ENCODE measurements at regions not wholly inside any gene's neighbourhood (a gene's known extent, or its start where the extent isn't known, plus 50 kb on each side); places are given as distances from the start of the nearest gene placed in this dataset.

- no peak for DNase-seq
These were observed 80.0 kb downstream of the NREP start for GRCh38 chr5:111676926-111677415.

GRCh38 chr5:111676466-111676865 is 80.5 kb downstream of the NREP start:
- DNase-seq = no peak

GRCh38 chr5:111675201-111675934 is 81.6 kb downstream of the NREP start:
- DNase-seq = no peak

DNA sequence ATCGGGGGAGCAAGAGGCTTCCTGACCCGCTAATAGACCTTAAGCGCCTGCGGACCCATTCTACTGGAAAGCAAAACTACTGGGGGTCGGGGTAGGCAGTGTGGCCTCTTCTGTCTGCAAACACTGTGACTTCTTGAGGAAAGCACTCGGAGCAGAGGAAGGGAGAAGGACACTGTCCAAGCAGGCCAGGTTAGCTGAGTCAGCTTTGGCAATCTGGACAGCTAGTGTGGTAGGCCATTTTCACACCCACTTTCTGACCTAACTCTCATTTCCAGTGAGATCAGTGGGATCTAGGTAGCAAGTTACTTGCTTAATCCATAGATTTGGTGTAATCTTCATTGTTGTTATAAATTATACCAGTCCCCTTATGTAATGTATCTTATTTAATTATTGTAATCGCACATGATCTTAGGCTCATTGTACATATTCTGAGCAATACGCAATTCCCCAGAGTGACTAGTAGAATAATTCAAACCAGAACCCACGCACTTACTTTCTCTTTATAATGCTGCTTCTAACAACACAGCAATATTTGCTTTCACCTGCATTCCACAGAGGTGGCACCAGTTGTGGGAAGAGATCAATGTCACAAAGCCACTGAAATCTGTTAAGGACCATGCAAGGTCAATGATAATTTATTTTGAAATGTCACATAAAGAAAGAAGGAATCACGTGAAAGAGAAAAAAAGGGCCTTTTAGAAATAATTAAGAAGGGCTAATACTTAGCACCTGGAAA is 82.9 kb downstream of the NREP start:
- DNase-seq = no peak

GRCh38 chr5:111672099-111672498 is 84.9 kb downstream of the NREP start:
- no peak for DNase-seq

DNA sequence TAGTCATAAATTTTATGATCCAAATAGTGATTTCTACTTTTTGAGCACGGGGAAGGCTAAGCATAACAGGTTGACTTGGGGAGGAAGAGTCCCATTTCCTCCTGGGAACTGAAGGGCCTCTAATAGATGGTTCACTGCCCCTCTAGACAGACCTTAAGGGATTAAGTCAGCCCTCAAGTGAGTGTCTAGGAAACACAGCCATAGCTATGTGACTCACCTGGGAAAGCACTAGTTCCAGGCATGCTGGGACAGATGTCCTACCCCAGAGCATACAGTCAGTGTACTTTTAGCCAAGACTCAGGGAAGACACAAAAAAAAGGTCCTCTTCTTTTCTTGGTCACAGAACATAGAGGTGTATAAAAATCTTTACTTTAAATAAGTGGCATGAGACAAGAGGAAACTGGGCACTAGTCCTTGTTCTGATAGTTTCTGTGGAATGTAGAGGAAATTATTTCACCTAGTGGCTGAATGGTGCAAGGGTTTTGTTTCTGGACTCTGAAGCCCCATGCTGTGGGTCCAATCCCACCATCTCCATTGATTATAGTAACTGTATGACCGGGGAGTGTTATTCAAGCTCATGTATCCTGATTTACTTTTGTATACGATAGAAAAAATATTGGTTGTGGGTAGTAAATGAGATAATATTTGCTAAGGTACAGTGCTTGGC is 86.0 kb downstream of the NREP start:
- no peak for DNase-seq

DNA sequence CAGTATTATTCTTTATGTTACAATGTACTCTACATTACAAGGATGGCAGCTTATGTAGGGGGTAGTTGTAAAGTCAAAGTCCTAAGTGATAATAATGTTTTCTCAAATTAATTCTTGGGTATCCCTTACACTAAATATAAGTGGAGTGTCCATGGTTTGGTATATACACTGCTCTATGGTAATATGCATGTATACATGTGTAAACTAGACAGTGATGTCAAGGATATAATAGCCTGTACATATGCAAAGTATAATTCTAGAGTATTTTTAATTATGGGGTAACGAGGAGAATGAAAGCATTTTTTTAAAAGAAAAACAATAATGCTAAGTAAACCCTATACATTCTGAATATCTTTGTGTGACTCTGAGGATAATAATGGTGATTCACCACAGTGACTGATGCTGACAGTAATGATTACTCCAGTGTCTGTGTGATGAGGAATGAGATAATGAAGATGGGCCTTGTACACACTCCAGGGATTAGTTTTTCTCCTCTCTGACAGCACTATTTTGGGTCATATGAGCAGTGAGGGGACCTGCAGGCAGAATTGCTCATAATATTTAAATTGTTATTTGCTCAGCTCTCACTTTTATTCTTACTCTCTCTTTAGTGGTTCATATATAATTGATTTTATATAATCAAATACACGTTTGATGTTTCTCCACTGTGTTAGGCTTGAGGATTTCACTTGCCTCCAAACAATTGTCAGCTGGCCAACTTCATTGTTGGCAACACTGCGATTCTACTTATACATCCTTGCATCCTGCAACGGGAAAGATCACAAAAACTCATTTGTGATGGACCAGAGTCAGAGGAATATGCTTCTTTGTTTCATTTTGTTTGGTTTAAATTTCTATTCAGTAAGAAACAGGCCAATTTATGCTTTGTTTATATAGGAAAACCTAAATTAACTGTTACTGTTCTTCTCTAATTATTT is 88.2 kb downstream of the NREP start:
- DNase-seq = no peak

DNA sequence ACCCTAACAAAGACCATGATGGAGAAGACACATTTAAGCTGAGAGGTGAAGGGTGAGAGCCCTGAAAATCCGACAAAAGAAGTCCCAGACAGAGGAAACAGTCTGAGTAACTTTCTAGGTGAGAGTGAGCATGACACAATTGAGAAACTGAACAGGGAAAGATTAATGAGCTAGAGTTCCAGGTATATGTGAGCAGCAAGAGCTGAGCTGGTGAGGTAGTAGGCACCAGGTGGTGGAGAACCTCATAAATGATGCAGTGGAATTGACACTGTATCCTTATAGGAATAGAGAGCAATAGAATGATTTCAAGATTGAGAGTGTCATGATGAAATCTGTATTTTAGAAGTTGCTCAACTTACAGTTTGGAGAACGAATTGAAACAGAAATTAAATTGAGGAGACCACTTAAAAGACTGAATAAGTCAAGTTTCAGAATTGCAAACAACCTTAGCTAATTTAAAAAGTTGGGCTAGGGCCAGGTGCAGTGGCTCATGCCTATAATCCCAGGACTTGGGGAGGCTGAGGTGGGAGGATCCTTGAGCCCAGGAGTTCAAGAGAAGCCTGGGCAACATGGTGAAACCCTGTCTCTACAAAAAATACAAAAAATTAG is 89.8 kb downstream of the NREP start:
- DNase-seq = no peak

DNA sequence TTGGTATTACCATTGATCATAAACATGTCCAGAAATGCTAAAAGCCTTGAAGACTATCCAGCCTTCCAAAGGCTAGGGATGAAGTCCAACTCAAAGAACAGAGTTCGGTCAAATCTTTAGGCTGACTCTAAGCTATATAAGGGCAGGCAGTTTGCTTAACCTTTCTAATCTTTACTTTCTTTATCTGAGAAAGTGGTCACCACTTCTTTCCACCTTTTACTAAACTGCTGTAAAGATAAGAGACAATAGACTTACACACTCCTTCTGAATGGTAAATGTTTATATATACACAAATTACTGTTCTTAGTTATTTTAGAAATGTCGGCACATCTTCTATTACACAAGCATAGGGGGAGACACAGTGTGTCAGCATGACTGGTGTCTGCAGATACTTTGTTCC is 100.4 kb downstream of the NREP start:
- DNase-seq = no peak

DNA sequence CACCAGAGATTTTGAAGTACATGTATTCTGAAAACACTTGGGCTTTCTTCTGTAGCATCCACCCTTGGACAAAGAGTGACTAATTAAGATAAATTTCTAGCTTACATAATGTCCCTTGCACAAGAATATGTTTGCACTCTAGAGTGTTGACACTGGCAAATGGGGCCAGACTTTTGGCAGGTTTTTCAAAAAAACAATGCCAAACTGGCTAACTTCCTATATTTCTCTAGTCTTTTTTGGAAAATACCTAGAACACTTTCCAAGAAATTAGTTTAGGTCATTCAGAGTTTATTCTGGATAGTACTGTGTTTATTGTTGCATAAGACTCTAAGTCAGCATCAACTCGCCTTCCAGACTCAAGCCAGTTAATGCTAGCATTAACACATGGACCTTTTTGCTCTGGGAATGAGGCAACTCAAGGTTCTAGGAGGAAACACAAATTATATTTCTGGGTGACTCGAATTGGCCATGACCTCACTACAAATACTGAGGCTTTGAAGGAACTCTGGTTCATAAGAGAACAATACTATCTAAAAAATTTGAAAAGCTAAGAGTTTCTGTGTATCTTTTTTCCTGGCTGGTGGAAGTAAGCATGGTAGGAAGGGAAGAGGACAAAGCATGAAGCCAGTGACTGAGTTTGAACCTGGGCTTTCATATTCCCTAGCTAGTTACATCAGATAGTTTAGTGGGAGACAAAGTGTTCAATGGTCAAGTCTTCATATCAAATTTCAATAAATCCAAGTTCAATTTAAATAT is 101.6 kb downstream of the NREP start:
- DNase-seq = no peak

GRCh38 chr5:111653408-111653807 is 103.6 kb downstream of the NREP start:
- DNase-seq = no peak

DNA sequence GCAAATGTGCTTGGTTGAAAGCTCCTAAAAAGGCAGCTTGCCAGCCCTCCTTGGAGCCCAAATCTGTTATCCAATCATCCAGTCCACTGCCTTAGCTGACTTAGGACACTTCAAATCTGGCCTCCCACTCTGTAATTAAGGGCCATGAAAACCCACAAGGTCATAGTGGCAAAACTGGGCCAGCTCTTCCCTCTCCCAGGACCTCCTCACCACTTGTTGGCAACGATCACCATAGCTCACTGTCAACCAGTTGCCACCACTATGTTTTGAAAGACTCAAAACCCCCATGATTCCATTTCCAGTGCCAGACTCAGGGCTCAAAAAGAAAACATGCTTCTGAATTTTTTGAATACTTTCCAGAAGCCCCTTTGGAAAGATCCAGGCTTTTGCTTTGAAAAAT is 107.5 kb downstream of the NREP start:
- no peak for DNase-seq

DNA sequence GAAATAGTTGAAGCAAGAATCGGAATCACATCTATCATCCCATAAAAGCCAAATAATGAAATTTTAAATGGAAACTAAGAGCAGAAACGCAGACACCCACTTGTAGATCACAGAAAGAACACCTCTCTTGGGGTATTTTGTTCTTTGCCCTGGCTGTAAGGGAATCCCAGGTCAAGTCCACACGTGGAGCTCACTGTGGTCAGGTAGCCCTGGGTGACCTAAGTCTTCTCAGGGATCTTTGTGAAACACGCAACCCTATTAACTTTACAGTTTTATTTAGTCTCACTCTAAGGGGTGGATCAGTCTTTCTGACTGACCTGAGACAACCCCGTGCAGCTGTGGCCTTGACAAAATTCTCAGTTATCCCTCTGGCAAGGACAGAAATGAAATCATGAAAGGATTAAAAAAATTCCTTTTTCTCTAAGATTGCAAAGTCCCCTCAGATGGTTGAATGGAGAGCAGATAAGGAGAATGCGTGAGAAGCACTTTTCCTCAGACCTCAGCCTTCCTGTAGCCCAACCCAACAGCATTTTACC is 111.6 kb downstream of the NREP start:
- no peak for DNase-seq

DNA sequence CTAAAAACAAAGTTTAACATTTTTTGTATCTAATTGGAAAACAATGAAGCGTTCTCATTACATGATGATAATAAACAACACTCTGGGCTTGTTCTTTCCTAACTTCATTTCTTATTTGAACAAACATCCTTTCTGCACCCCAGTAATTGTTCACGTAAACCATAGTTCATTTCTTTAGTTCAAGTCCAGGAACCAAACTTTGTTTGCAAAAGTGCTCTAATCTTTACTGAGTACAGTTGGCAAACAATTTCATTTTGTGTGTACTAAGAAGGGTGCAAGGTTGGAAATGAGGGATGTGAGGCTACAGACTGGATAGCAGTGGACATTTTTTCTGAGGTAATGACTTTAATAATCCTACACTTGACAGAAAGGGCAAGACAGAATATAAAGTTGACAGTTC is 113.5 kb downstream of the NREP start:
- DNase-seq = no peak

GRCh38 chr5:111641533-111642233 is 115.3 kb downstream of the NREP start:
- no peak for DNase-seq

DNA sequence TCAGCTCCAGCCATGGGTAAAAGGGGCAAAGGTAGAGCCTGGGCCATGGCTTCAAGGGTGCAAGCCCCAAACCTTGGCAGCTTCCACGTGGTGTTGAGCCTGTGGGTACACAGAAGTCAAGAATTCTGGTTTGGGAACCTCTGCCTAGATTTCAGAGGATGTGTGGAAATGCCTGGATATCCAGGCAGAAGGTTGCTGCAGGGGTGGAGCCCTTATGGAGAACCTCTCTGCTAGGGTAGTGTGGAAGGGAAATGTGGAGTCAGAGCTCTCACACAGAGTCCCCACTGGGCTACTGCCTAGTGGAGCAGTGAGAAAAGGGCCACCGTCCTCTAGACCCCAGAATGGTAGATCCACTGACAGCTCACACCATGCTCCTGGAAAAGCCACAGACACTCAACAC is 117.1 kb downstream of the NREP start:
- DNase-seq = no peak

GRCh38 chr5:111636736-111637135 is 120.3 kb downstream of the NREP start:
- DNase-seq = no peak

DNA sequence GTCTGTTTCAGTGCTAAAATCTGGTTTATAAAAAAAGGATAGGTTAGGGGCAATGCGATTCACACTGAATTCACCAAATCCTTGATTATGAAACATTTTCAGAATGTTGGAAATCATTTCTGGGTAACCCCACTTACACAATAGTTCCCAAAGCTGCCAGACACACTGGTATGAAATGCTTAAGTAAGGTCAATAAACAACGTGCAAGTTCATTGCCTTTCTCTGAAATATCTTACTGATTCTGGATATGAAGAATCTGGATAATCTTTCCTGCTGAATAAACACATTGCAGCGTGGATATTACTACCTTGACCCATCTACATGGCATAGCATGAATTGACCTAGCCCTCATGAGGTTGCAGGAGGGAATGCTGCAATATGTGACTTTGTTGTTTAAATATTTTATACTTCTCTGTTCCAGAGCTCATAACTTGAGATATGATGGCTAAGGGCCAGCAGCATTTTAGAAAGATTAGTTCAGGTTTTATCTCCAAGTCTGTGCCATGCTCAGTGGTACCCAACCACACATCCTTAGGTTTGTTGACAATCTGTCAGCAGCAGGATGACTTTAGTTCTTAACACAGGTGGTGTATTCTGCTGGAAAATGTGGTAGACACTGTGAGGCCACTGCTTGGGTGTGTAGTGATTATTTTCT is 121.0 kb downstream of the NREP start:
- no peak for DNase-seq

DNA sequence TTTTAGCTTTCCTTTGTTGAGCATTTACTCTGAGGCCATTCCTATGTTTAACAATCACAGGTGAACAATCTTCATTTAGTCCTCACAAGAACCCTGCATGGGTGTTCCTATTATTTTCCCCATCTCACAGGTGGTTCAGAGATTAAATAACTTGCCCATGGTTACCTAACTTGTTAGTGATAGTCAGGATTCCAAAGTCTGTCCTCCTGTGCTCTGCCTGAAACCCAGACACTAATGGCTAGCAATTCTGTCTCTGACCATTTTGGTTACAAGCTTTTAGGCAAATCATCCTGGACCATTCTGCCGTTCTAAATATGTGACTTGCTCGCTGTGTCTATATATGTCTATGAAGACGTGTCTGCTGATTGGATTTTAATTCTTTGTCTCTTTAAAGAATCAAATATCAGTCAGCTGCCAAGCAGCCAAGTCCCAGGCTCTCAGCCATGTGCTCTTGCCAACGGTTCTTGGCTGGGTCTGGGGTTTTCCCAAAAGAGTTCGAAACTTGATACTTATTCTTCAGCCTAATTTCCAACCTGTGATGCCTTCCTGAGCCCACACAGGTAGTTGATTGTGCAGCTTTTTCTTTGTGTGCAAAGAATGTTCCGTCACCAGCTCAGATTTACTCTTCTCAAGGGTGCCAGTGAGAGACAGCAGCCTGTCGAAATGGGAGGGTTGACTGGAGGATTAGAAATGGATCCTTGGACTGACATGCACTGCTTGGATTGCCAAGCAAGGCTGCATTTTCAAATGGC is 121.7 kb downstream of the NREP start:
- peak; percentile 49 for DNase-seq

Measured in left hindlimb (tissue), 1 donor.